ENCODE measurements at regions not wholly inside any gene's neighbourhood (a gene's known extent, or its start where the extent isn't known, plus 50 kb on each side); places are given as distances from the start of the nearest gene placed in this dataset.
"Not testable (repeated sequence)": the region's sequence is repeated elsewhere in the genome, so short reads cannot be mapped to it uniquely, and the experiment has no call there.

DNA sequence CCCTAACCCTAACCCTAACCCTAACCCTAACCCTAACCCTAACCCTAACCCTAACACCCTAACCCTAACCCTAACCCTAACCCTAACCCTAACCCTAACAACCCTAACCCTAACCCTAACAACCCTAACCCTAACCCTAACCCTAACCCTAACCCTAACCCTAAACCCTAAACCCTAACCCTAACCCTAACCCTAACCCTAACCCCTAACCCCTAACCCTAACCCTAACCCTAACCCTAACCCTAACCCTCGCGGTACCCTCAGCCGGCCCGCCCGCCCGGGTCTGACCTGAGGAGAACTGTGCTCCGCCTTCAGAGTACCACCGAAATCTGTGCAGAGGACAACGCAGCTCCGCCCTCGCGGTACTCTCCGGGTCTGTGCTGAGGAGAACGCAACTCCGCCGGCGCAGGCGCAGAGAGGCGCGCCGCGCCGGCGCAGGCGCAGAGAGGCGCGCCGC, 270.7 kb downstream of the OR4F29 start:
- TF ChIP-seq CTCF, POLR2A, POLR2AphosphoS5 (IDR thresholded peaks at IDR 0.05): not testable (repeated sequence)
